T-helper 17 cell (primary cell): ENCODE measurements at regions not wholly inside any gene's neighbourhood (a gene's known extent, or its start where the extent isn't known, plus 50 kb on each side); places are given as distances from the start of the nearest gene placed in this dataset.

Source experiments
- ATAC-seq: fragments of 150-1000 bp; cut with Tn5 transposase; 2 replicates; pipeline ENCODE4 v1.10.0; 2021; ENCODE audit warnings: mild to moderate bottlenecking, moderate library complexity
- DNase-seq, 3 donors: peaks; one replicate each; pipeline versions ENCODE4 v3.0.0 to v3.0.0-alpha.2; 2020 to 2021
- H3K9me3 ChIP-seq: one replicate; pipeline ENCODE4 v1.7.0; 2013; ENCODE audit warnings: low read length, mild to moderate bottlenecking; ENCODE audit not compliant: control insufficient read depth, poor library complexity, severe bottlenecking
- H3K27ac Mint-ChIP-seq: one replicate; pipeline ENCODE4 v1.8.0; 2022; ENCODE audit warnings: mild to moderate bottlenecking, moderate library complexity, mixed read lengths
- H3K27me3 Mint-ChIP-seq: one replicate; pipeline ENCODE4 v1.8.0; 2022; ENCODE audit warnings: mixed read lengths
- H3K36me3 Mint-ChIP-seq: one replicate; pipeline ENCODE4 v1.8.0; 2022; ENCODE audit warnings: low read depth, mixed read lengths
- H3K4me1 Mint-ChIP-seq: one replicate; pipeline ENCODE4 v1.8.0; 2022; ENCODE audit warnings: mild to moderate bottlenecking, mixed read lengths
- H3K4me3 Mint-ChIP-seq: one replicate; pipeline ENCODE4 v1.8.0; 2022; ENCODE audit warnings: mild to moderate bottlenecking, moderate library complexity, mixed read lengths

GRCh38 chr1:4139646-4140045 is 239.6 kb upstream of the C1orf174 start:
- H3K9me3 ChIP-seq: no peaks in the 10 kb centered on the region
- H3K4me1 Mint-ChIP-seq: no peaks in the 10 kb centered on the region
- DNase-seq: no peak
- H3K27me3 Mint-ChIP-seq: no peaks in the 10 kb centered on the region
- no peaks in the 10 kb centered on the region for H3K36me3 Mint-ChIP-seq
- no peak overlapping the region for H3K4me3 Mint-ChIP-seq
- no peak overlapping the region for H3K27ac Mint-ChIP-seq
- no peak for ATAC-seq

GRCh38 chr1:4140241-4140640 is 240.2 kb upstream of the C1orf174 start:
- H3K4me1 Mint-ChIP-seq: no peaks in the 10 kb centered on the region
- DNase-seq: no peak
- H3K36me3 Mint-ChIP-seq: no peaks in the 10 kb centered on the region
- no peak overlapping the region for H3K27ac Mint-ChIP-seq
- ATAC-seq: no peak
- H3K9me3 ChIP-seq: no peaks in the 10 kb centered on the region
- H3K4me3 Mint-ChIP-seq: no peak overlapping the region
- no peaks in the 10 kb centered on the region for H3K27me3 Mint-ChIP-seq

DNA sequence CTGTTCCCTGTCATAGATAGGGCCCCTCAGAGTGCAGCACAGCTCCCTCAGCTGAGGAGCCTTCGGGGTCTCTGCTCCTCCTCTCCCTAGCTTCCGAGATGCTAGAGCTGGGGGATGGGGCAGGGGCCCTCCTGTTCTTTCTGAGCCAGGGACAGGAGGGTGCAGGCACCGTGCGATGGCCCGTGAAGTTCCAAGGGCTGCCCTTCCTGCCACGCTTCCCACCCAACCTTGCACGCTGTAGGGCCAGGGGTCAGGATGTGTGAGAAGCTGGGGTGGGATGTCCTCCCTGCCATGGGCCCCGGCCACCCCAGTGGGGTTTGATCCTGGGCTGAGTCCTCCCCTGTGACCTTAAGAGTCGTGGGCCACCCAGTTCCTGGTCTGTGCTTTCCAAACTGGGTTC is 240.7 kb upstream of the C1orf174 start:
- DNase-seq (no peak), ATAC-seq (no peak)
- no peak overlapping the region for H3K4me3 Mint-ChIP-seq
- H3K27ac Mint-ChIP-seq: no peak overlapping the region
- no peaks in the 10 kb centered on the region for H3K9me3 ChIP-seq
- H3K27me3 Mint-ChIP-seq: no peaks in the 10 kb centered on the region
- H3K36me3 Mint-ChIP-seq: no peaks in the 10 kb centered on the region
- no peaks in the 10 kb centered on the region for H3K4me1 Mint-ChIP-seq

DNA sequence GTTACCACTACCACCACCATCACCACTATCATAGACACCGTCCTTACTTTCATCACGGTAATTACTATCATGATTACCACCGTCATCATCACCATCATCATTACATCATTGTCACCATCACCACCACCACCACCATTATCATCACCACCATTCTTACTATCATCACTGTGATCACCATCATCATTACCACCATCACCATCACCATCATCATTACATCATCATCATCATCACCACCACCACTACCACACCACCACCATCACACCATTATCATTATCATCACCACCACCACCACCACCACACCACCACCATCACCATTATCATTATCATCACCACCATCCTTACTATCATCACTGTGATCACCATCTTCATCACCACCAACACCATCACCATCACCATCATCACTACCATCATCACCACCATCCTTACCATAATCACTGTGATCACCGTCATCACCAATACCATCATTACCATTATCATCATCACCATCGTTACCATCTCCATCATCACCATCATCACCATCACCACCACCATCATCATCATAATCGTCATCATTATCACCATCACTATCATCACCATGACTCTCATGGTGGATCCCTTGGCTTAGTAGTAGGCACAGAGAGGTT is 244.4 kb upstream of the C1orf174 start:
- no peaks in the 10 kb centered on the region for H3K9me3 ChIP-seq
- Mint-ChIP-seq H3K36me3 (no peaks in the 10 kb centered on the region), H3K27me3 (no peaks in the 10 kb centered on the region), H3K4me1 (no peaks in the 10 kb centered on the region), H3K27ac (no peak overlapping the region), H3K4me3 (no peak overlapping the region)
- no peak for DNase-seq
- ATAC-seq: peak; percentile 14

DNA sequence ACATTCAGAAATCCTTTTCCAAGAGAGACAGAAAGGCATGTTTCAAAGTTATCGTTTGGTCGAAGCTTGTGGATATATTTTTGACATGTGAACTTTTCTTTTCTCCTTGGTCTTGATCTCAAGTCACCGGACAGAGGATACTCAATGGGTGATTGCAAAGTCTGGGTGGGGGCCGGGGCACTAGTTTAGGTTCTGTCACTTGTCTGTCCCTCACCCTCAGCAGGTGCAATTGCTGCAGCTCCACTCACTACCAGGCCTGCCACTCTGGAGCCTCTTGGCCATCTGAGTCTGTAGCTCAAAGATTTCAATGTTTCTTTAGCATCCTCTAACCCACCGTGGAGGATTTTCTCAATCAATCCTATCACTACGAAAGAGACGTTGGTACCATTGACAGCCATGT is 246.0 kb upstream of the C1orf174 start:
- ATAC-seq (no peak), DNase-seq (no peak)
- no peaks in the 10 kb centered on the region for H3K9me3 ChIP-seq
- Mint-ChIP-seq H3K27me3 (no peaks in the 10 kb centered on the region), H3K36me3 (no peaks in the 10 kb centered on the region), H3K27ac (no peak overlapping the region), H3K4me1 (no peaks in the 10 kb centered on the region), H3K4me3 (no peak overlapping the region)

DNA sequence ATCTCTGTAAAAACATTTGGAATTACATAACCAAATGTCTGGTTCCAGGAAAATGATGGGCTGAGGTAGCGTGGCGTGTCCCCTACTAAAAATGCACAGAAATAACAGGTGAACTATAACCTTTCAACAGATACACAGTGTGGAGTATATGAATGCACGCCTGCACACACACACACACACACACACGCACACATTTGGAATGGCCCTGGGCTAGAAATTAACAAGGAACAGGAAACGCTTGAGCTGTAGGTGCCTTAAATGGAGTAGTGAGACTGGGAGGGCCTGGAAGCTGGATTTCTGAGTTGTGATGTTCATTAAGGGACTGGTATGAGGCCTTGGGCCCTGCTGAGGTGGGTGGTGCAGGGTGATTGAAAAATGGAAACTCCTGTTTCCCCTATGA is 246.5 kb upstream of the C1orf174 start:
- Mint-ChIP-seq H3K4me3 (no peak overlapping the region), H3K27me3 (no peaks in the 10 kb centered on the region), H3K4me1 (no peaks in the 10 kb centered on the region), H3K36me3 (no peaks in the 10 kb centered on the region), H3K27ac (no peak overlapping the region)
- ATAC-seq (no peak), DNase-seq (no peak)
- H3K9me3 ChIP-seq: no peaks in the 10 kb centered on the region

DNA sequence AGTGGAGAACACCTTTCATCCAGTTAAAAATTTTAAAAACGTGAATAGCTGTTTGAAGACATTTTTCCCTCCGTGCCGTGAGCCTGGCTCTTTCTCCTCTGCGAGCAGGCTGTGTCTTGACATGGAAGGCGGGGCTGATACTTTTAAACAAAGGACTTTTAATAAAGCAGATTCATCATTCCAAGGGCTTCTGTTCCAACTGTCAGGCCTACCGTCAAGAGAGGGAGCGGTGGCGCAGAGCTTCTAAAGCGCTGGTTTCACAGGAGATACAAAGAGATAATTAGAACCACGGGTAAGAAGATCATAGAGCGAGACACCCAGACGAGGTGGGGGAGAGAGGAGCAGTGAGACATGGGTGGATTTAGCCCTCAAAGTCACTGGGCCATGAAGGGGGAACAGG is 247.4 kb upstream of the C1orf174 start:
- Mint-ChIP-seq H3K27me3 (no peaks in the 10 kb centered on the region), H3K4me3 (no peak overlapping the region), H3K4me1 (no peaks in the 10 kb centered on the region), H3K36me3 (no peaks in the 10 kb centered on the region), H3K27ac (no peak overlapping the region)
- no peak for DNase-seq
- no peaks in the 10 kb centered on the region for H3K9me3 ChIP-seq
- ATAC-seq: no peak

DNA sequence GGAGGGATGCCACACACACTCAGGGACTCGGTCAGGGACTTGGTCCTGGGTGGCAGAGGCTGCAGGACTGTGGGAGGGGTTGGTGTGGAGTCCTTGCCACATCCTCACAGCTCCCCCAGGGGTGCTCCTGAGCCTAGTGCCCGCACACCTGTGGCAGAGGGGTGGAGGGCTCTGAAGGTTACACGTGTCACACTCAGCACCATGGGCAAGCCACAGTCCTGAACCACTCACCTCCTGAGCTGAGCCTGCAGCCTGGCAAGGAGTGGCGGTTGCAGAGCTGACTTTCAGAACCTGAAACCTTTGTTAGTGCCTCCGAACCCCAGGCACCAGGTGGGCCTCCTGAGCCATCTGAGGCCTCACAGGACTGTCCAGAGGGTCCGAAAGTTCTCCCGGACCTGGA is 249.2 kb upstream of the C1orf174 start:
- ATAC-seq: no peak
- DNase-seq: no peak
- Mint-ChIP-seq H3K27ac (no peak overlapping the region), H3K36me3 (no peaks in the 10 kb centered on the region), H3K27me3 (no peaks in the 10 kb centered on the region), H3K4me3 (no peak overlapping the region), H3K4me1 (no peaks in the 10 kb centered on the region)
- no peaks in the 10 kb centered on the region for H3K9me3 ChIP-seq

DNA sequence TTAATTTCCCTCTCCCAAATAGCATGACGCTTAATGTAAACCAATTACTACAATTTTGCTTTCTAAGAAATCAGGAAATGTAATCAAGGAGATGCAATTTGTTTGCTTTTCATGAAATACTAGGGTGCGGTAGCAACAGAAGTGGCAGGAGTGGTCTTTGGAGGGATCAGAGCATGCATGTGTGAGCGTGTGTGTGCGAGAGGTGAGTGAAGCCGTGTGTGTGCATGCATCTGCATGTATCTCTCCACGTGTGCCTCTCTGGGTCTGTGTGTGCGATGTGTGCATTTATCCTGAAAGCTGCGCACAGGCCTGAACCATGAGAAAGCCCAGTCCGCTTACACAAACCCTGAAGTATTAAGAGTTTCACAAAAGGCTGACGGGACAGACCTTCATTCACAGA is 249.8 kb upstream of the C1orf174 start:
- ATAC-seq (no peak), DNase-seq (no peak)
- Mint-ChIP-seq H3K4me3 (no peak overlapping the region), H3K27ac (no peak overlapping the region), H3K4me1 (no peaks in the 10 kb centered on the region), H3K36me3 (no peaks in the 10 kb centered on the region), H3K27me3 (no peaks in the 10 kb centered on the region)
- H3K9me3 ChIP-seq: no peaks in the 10 kb centered on the region

DNA sequence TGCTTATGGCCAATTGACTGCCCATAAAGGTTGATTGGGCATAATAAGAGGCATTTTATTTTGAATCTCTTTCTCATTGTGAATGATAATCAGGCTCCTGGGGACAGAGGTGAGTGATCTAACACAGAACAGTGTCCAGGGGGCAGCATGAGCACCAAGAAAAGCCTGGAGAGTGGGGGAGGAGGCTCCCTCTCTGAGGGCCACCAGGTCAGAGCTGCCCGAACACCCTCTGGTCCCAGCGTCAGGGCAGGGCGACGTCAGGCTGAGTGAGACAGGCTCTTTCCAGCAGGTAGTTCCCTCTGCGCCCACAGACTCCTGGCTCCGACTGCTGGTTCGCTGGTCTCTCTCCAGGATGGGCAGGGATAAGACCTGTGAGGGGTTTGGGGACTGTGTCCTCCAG is 250.2 kb upstream of the C1orf174 start:
- no peak for DNase-seq

GRCh38 chr1:4152266-4152665 is 252.2 kb upstream of the C1orf174 start:
- Mint-ChIP-seq H3K36me3 (no peaks in the 10 kb centered on the region), H3K4me1 (no peaks in the 10 kb centered on the region), H3K4me3 (no peak overlapping the region), H3K27ac (no peak overlapping the region), H3K27me3 (peaks cover 5% of the 10 kb centered on the region)
- ATAC-seq: no peak
- no peaks in the 10 kb centered on the region for H3K9me3 ChIP-seq
- no peak for DNase-seq

More for the DNA sequence above, 250.2 kb upstream of the C1orf174 start:
- no peak for ATAC-seq
- Mint-ChIP-seq H3K27me3 (no peaks in the 10 kb centered on the region), H3K36me3 (no peaks in the 10 kb centered on the region), H3K27ac (no peak overlapping the region), H3K4me1 (no peaks in the 10 kb centered on the region), H3K4me3 (no peak overlapping the region)
- no peaks in the 10 kb centered on the region for H3K9me3 ChIP-seq

GRCh38 chr1:4153571-4153970 is 253.5 kb upstream of the C1orf174 start:
- Mint-ChIP-seq H3K4me1 (no peaks in the 10 kb centered on the region), H3K27me3 (peaks cover 12% of the 10 kb centered on the region), H3K27ac (no peak overlapping the region), H3K36me3 (no peaks in the 10 kb centered on the region), H3K4me3 (no peak overlapping the region)
- ATAC-seq (no peak), DNase-seq (no peak)
- H3K9me3 ChIP-seq: no peaks in the 10 kb centered on the region

GRCh38 chr1:4156241-4156973 is 256.3 kb upstream of the C1orf174 start:
- Mint-ChIP-seq H3K4me3 (no peak overlapping the region), H3K36me3 (no peaks in the 10 kb centered on the region), H3K4me1 (no peaks in the 10 kb centered on the region), H3K27ac (no peak overlapping the region), H3K27me3 (peaks cover 23% of the 10 kb centered on the region)
- H3K9me3 ChIP-seq: no peaks in the 10 kb centered on the region
- DNase-seq (no peak), ATAC-seq (no peak)

- H3K4me3 Mint-ChIP-seq: no peak overlapping the region
- no peaks in the 10 kb centered on the region for H3K36me3 Mint-ChIP-seq
- DNase-seq (no peak), ATAC-seq (no peak)
- H3K27me3 Mint-ChIP-seq: peaks cover 37% of the 10 kb centered on the region
- no peak overlapping the region for H3K27ac Mint-ChIP-seq
- no peaks in the 10 kb centered on the region for H3K9me3 ChIP-seq
- no peaks in the 10 kb centered on the region for H3K4me1 Mint-ChIP-seq
Observed at GRCh38 chr1:4160181-4160580, 260.1 kb upstream of the C1orf174 start.
